Chondrocyte (in vitro differentiated cells): ENCODE measurements at regions not wholly inside any gene's neighbourhood (a gene's known extent, or its start where the extent isn't known, plus 50 kb on each side); places are given as distances from the start of the nearest gene placed in this dataset.

Source experiments
- DNase-seq: peaks from one replicate; pipeline ENCODE4 v3.0.0; 2021; ENCODE audit warnings: mixed read lengths, low spot score
- H3K27ac Mint-ChIP-seq: one replicate; pipeline ENCODE4 v1.8.0; 2021; ENCODE audit warnings: mild to moderate bottlenecking, moderate library complexity, mixed read lengths; ENCODE audit not compliant: unreplicated experiment
- H3K27me3 Mint-ChIP-seq: 2 replicates; pipeline ENCODE4 v1.8.0; 2021; ENCODE audit warnings: low read depth, mixed read lengths
- H3K36me3 Mint-ChIP-seq: 2 replicates; pipeline ENCODE4 v1.8.0; 2021; ENCODE audit warnings: low read depth, mixed read lengths
- H3K4me1 Mint-ChIP-seq: 2 replicates; pipeline ENCODE4 v1.8.0; 2021; ENCODE audit warnings: low read depth, mild to moderate bottlenecking, mixed read lengths
- H3K4me3 Mint-ChIP-seq: one replicate; pipeline ENCODE4 v1.8.0; 2021; ENCODE audit warnings: mild to moderate bottlenecking, moderate library complexity, mixed read lengths; ENCODE audit not compliant: unreplicated experiment
- H3K9me3 Mint-ChIP-seq: 2 replicates; pipeline ENCODE4 v1.8.0; 2021; ENCODE audit warnings: low read depth, mixed read lengths
- TF ChIP-seq, protein P1 (sequence below): fragments of 200-600 bp; sonication (generic); IDR thresholded peaks from 2 replicates; pipeline ENCODE4 v1.5.0; 2021; ENCODE audit warnings: antibody characterized with exemption, mild to moderate bottlenecking, moderate library complexity

DNA sequence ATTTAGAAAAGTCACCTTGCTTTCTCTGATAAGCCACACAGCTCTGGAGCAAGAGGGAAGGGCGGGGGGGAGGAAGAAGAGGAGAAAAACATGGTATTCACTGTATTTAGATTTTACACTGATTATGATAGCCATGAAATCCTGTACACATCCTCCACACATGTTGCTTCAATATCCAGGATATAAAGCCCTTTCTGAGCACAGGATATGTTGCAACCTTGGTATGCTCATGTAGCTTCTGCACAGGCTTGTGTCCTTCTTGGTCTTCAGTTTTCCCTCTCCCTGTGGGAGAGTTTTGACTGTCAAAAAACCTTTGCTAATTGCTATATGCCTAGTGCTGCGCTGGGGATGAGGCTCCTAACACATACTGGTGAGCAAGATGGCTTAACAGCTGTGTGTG, 61.9 kb upstream of the DAPP1 start:
- Mint-ChIP-seq H3K4me3 (no peak overlapping the region), H3K9me3 (no peaks in the 10 kb centered on the region), H3K4me1 (peaks cover 21% of the 10 kb centered on the region), H3K27me3 (peaks cover 3% of the 10 kb centered on the region), H3K36me3 (no peaks in the 10 kb centered on the region), H3K27ac (no peak overlapping the region)
- DNase-seq = no peak
- TF ChIP-seq, protein P1, sequence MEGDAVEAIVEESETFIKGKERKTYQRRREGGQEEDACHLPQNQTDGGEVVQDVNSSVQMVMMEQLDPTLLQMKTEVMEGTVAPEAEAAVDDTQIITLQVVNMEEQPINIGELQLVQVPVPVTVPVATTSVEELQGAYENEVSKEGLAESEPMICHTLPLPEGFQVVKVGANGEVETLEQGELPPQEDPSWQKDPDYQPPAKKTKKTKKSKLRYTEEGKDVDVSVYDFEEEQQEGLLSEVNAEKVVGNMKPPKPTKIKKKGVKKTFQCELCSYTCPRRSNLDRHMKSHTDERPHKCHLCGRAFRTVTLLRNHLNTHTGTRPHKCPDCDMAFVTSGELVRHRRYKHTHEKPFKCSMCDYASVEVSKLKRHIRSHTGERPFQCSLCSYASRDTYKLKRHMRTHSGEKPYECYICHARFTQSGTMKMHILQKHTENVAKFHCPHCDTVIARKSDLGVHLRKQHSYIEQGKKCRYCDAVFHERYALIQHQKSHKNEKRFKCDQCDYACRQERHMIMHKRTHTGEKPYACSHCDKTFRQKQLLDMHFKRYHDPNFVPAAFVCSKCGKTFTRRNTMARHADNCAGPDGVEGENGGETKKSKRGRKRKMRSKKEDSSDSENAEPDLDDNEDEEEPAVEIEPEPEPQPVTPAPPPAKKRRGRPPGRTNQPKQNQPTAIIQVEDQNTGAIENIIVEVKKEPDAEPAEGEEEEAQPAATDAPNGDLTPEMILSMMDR = no peak

DNA sequence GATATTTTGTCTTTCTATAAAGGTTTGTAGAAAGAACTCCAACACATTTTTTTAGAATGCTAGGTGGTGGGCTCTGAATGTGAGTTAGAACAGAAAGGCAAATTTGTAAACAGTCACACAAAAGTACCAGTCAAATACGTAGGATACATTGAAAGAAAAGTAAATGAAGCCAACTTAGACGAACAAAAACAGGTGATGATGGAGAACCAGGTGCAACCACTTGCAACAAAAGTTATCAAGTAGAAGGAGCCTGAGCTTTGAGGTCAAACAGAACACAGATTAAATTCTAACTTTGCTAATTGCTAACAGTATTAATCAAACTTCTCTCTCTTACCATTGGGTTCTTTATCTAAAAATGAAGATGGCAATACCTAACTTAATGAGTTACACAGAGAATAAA, 62.7 kb upstream of the DAPP1 start:
- Mint-ChIP-seq H3K4me1 (peaks cover 14% of the 10 kb centered on the region), H3K27me3 (peaks cover 3% of the 10 kb centered on the region), H3K9me3 (no peaks in the 10 kb centered on the region), H3K27ac (no peak overlapping the region), H3K36me3 (no peaks in the 10 kb centered on the region), H3K4me3 (no peak overlapping the region)
- DNase-seq = no peak
- TF ChIP-seq, protein P1 = no peak

DNA sequence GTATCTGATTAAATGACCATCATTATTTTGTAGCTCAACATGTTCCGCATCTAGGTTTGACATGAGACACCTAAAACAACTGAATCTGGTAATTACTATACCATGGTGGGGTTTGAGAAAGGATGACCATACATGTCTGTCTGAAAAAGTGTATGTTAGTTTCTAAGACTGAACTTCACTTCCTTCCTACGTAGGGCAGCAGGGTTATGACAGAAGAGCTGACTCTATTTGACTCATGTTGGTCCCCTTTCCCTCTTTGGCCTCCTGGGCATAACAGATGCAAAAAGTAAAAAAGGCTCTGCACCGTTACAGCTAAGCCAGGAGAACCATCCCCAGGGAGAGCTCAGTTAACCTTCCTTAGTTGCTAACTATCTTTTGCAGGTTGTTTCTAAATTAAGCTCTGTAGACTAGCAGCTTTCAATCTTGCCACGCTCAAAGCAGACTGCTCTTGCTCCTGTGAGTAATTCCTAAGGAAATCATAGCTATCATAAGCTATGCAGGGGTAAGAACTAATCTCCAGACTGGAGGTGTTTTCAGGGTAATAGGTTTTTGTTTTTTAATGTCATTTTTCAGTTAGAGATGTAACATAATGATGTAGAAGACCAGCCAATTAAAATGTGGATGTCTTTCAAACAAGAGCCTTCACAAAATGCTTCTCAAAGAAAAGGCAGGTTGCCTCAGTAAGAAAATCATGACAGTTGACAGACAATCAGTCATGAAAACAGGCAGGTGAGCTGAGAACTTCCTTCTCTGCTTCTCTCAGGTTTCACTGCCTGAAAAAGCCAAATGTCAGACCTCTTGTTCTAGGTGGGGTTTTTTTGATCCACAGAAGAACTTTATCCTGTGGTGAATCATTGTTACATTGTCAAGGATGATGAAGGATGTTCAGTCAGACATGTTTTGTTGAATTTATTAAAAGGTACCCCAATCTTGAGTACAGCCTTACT, 66.9 kb upstream of the DAPP1 start:
- H3K27me3 Mint-ChIP-seq = peaks cover 10% of the 10 kb centered on the region
- no peaks in the 10 kb centered on the region for H3K9me3 Mint-ChIP-seq
- H3K27ac Mint-ChIP-seq = no peak overlapping the region
- TF ChIP-seq, protein P1 = no peak
- no peak overlapping the region for H3K4me3 Mint-ChIP-seq
- H3K4me1 Mint-ChIP-seq = no peaks in the 10 kb centered on the region
- no peaks in the 10 kb centered on the region for H3K36me3 Mint-ChIP-seq
- no peak for DNase-seq

DNA sequence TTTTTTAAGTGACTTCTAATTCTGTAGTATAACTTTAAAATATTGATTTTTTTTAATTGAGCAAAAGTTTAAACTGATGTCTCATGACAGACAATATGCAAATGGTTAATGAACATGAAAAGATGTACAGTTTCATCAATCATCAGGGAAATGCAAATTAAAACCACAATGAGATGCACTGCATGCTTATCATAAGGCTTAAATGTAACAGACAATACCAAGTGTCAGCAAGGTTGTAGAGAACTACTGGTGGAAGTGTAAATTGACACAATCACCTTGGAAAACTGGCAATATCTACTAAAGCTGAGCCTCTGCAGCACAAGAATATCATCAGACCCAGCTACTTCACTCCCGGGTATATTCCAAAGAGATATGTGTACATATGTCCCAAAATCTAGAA, 70.2 kb upstream of the DAPP1 start:
- Mint-ChIP-seq H3K4me1 (no peaks in the 10 kb centered on the region), H3K27ac (no peak overlapping the region), H3K36me3 (no peaks in the 10 kb centered on the region), H3K9me3 (no peaks in the 10 kb centered on the region), H3K4me3 (no peak overlapping the region), H3K27me3 (peaks cover 15% of the 10 kb centered on the region)
- TF ChIP-seq, protein P1 = no peak
- DNase-seq = no peak

DNA sequence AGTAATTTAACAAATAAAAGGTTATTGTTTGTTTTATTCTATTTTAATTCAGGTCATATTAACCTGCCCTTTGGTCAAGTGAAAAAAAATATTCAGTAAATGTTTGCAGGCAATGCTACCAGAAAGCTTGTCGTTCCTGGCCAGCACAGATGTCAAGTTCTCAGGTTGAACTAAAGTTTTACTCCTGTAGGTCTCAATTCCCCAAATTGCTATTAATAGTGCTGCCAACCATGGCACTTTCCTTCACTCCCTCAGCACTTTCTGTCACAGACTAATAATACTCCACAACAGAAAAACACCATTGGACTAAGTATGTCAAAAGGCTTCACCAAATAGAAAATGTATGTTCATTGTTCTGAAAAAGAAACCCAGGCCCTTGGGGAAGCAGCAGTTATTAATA, 79.2 kb upstream of the C4orf54 start:
- Mint-ChIP-seq H3K27me3 (peaks cover 5% of the 10 kb centered on the region), H3K27ac (no peak overlapping the region), H3K36me3 (no peaks in the 10 kb centered on the region), H3K4me3 (no peak overlapping the region), H3K9me3 (peaks cover 4% of the 10 kb centered on the region), H3K4me1 (no peaks in the 10 kb centered on the region)
- no peak for DNase-seq
- TF ChIP-seq, protein P1 = no peak
